ENCODE measurements at regions not wholly inside any gene's neighbourhood (a gene's known extent, or its start where the extent isn't known, plus 50 kb on each side); places are given as distances from the start of the nearest gene placed in this dataset.
A peak's percentile ranks its signal among the peaks of the same experiment; 100 is the strongest.

DNA sequence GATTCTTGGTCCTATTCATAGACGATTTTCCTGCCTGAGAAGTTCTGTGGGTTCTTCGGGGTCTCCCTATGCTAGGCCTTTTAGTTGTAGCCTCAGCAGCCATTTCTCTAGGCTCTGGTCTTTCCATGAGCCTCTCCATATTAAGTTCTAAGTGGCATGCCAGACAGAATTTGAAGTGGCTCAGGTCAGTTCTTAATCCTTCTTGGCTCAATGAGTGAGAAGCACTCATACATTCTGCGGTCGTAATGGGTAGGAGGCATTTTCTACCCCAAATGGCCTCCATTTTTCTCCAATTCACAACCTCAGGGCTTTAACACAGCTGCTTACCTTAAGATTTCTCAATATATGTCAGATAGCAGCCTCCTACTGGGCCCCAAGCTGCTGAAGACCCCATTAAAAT is 405.3 kb upstream of the GALNT5 start:
- FAIRE-seq = no peak

- FAIRE-seq = no peak
Measured at GRCh38 chr2:156852681-156853080, 404.8 kb upstream of the GALNT5 start.

GRCh38 chr2:156864325-156864724 is 393.2 kb upstream of the GALNT5 start:
- no peak for FAIRE-seq

DNA sequence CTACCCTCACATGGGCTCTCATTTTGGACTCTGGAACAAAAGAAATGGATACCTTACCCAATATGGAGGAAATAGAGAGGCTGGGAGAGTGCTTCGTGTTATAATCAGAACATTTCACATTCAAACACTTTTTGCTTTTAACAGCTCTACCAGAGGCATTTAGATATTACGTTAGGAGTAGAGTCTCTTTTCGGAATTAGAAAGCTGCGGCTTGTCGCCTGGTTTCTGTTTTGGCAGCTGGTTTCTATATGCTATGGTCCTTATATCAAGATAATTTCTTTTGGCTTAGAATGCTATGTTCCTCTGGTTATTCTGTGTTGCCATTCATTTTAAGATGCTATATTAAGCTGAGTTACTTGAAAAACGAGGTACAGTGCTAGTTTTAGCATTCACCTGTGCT is 392.8 kb upstream of the GALNT5 start:
- FAIRE-seq = no peak

DNA sequence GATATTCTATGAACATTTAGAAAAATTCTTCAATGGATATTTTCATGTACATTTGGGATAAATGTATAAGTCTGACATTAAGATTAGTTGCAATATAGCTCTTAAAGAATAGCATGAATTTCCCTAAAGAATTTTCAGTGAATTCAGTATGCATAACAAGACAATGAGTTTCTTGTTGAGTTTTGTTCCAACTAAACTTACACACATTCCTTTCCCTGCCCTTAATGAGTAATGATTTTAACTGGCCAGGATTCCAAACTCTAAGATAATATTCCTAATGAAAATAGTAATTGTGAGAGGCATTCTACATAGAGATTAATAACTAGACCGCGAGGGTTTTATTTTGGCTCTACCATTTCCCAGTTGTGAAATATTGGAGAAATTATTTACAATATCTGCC is 390.3 kb upstream of the GALNT5 start:
- no peak for FAIRE-seq

DNA sequence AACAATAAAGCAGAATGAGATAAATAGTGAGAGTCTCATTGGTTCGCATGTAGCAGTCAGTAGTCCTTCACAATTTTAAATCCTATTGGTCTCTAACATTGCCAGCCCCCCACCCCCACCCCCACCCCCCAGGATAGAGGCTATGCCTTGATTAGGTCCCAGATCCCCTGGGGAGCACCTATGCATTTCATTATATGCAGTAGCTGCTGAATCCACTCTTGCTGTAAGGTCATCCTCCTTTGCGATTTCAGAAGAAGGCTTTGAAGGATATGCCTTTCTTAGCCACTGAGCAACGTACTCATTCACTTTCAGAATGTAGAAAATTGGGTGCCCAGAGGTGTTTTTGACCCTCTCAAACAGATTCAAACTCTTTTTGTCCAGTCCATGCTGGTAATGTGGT is 382.8 kb upstream of the GALNT5 start:
- no peak for FAIRE-seq

DNA sequence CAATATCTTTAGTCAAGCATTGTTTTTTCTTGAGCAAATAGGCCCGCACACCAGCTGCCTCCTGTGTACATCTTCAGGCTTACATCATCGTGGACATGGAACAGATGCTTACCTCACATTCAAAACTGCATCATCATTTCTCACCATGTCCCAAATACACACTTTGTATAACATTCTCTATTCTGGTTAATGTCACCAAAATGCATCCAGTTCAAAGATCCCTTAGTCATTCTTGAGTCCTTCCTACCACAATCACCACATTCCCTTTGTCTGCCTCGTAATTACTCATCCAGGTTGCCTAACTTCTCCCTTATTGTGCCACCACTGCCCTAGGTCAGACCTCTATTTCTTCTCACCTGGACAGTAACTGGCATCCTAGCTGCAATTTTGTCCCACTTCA is 373.7 kb upstream of the GALNT5 start:
- FAIRE-seq = no peak

- no peak for FAIRE-seq
Measured at GRCh38 chr2:156884216-156884615, 373.3 kb upstream of the GALNT5 start.

- no peak for FAIRE-seq
Measured at GRCh38 chr2:156890529-156891148, 366.9 kb upstream of the GALNT5 start.

DNA sequence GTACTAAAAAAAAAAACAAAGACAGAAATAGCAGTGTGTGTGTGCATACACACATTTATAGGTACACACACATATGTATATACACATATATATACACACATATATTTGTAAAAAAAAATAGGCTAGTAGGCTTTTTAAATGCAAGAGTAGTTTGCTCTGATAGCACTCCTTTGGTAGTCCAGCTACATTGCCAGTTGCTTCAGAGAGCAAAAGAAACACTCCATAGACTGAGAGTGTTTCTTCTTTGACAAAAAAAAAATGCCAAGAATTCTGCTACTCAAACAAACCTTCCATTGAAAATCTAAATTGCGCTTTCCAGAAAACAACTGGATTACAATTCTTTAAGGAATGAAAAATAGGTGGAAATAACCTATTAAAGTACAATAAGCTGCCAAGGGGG is 365.9 kb upstream of the GALNT5 start:
- no peak for FAIRE-seq

- peak; percentile 100 for FAIRE-seq
Measured at GRCh38 chr2:156892467-156893281, 364.8 kb upstream of the GALNT5 start.

DNA sequence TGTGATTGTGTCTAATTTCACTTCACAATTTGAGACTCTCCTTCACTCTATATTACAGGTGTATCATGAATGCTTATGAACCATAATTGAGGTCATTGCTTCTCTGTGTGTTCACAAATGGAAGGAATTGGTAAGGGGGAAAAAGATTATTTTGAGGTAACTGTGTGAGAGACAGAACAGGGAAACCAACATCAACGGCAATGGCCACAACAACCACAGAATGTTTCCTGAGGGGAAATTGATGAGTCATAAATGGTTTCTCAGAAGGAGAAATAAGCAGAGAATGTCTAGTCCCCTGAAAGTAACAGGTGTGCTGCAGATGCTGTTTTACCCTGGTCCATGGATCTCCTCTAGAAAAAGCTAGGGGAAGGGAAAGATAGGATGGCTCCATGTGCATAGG is 361.2 kb upstream of the GALNT5 start:
- FAIRE-seq = no peak

DNA sequence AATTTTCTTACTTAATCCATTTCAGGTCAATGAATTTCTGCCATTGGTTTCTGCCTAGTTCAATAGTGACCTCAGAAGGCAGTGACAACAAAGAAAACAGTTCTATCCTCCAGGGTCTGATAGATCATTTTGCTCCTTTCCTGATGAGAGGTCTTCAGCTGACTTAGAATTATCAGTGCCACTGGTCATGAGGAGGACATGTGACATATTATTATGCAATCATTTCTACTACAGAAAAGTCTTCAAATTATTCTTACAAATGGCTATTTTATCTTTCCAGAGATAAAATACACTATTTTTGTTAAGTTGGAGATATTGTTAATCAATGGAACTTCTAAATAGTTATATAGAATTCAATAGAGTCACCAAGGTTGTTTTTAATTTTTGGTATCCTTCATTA is 360.0 kb upstream of the GALNT5 start:
- no peak for FAIRE-seq

GRCh38 chr2:156901373-156902031 is 356.0 kb upstream of the GALNT5 start:
- FAIRE-seq = no peak

DNA sequence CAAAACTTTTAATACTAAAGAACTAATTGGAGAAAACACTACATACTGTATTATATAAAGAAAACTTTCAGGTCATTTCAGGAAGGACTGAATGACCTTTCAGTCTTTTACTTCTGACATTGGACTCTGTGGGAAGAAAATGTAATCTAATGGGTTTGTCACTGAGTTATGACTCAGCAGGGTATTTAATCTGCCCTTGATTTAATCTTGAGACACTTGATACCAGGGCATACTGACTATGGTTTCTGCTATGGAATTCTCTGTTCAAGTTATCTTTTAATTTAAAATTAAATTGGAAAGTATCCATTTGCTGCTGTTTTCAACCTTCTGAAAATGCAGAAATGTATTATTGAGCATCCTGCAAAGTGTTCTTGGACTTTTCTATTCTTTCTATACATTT is 354.2 kb upstream of the GALNT5 start:
- FAIRE-seq = no peak

- peak; percentile 17 for FAIRE-seq
Measured at GRCh38 chr2:156907806-156908205, 349.7 kb upstream of the GALNT5 start.

DNA sequence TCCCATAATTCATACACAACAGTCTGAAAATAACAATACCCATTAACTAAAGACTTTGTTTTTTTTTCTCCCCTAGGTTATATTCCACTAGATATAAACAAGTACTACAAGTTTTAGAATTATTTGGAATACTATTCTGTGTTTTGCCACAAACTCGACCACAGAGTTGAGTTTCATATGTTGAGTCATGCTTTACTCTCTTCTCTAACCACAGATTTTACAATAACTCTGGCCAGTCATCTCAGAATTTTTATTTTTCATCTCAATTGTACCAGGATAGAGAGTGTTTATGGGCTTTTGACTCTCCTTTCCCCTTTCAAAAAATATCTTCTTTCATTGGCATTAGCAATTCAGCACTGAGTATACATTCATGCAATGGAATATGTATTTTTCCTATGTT is 348.7 kb upstream of the GALNT5 start:
- FAIRE-seq = no peak

DNA sequence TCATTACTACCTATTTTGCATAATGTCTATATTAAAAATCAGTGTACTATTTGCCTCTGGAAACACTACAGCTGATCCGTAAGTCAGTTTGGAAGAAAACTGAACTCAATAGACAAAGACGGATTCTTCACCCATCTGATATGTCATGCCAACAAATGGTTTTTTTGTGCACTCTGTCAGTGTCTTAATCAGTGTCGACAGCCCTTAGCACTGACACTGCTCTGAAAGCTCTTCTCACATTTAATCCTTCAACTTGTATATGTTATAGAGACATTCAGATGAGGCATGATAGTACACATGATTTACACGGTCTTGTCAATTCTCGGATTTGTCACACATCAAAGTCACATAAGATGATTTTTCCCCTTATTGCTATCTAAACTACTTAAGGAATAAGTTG is 347.5 kb upstream of the GALNT5 start:
- no peak for FAIRE-seq

DNA sequence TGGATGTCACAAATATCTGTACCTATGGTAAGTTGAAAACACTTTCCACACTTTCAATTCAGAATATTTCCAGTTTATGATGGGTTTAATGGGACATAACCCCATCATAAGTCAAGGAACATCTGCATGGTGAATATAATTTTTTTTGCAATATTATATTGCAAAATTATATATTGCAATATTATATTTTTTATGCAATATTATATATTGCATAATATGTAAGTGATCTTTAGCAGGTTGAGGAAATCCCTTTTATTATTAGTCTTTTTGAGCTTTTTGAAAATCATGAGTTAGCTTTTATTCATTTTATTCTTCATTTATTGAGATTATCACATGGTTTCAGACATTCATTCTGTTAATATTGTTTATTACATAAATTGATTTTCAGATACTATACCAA is 342.2 kb upstream of the GALNT5 start:
- no peak for FAIRE-seq

GRCh38 chr2:156918410-156918809 is 339.1 kb upstream of the GALNT5 start:
- no peak for FAIRE-seq

- no peak for FAIRE-seq
Measured at GRCh38 chr2:156930423-156930822, 327.1 kb upstream of the GALNT5 start.

- FAIRE-seq = no peak
Measured at GRCh38 chr2:156933645-156934225, 323.8 kb upstream of the GALNT5 start.

- no peak for FAIRE-seq
Measured at GRCh38 chr2:156935616-156936015, 321.9 kb upstream of the GALNT5 start.

- no peak for FAIRE-seq
Measured at GRCh38 chr2:156937430-156937829, 320.1 kb upstream of the GALNT5 start.
